Chondrocyte (in vitro differentiated cells): ENCODE measurements at regions not wholly inside any gene's neighbourhood (a gene's known extent, or its start where the extent isn't known, plus 50 kb on each side); places are given as distances from the start of the nearest gene placed in this dataset.

Experiments
- DNase-seq: peaks from one replicate; pipeline ENCODE4 v3.0.0; 2021; ENCODE audit warnings: mixed read lengths, low spot score
- H3K27ac Mint-ChIP-seq: one replicate; pipeline ENCODE4 v1.8.0; 2021; ENCODE audit warnings: mild to moderate bottlenecking, moderate library complexity, mixed read lengths; ENCODE audit not compliant: unreplicated experiment
- H3K27me3 Mint-ChIP-seq: 2 replicates; pipeline ENCODE4 v1.8.0; 2021; ENCODE audit warnings: low read depth, mixed read lengths
- H3K36me3 Mint-ChIP-seq: 2 replicates; pipeline ENCODE4 v1.8.0; 2021; ENCODE audit warnings: low read depth, mixed read lengths
- H3K4me1 Mint-ChIP-seq: 2 replicates; pipeline ENCODE4 v1.8.0; 2021; ENCODE audit warnings: low read depth, mild to moderate bottlenecking, mixed read lengths
- H3K4me3 Mint-ChIP-seq: one replicate; pipeline ENCODE4 v1.8.0; 2021; ENCODE audit warnings: mild to moderate bottlenecking, moderate library complexity, mixed read lengths; ENCODE audit not compliant: unreplicated experiment
- H3K9me3 Mint-ChIP-seq: 2 replicates; pipeline ENCODE4 v1.8.0; 2021; ENCODE audit warnings: low read depth, mixed read lengths
- TF ChIP-seq, protein P1 (sequence below): fragments of 200-600 bp; sonication (generic); IDR thresholded peaks from 2 replicates; pipeline ENCODE4 v1.5.0; 2021; ENCODE audit warnings: antibody characterized with exemption, mild to moderate bottlenecking, moderate library complexity

DNA sequence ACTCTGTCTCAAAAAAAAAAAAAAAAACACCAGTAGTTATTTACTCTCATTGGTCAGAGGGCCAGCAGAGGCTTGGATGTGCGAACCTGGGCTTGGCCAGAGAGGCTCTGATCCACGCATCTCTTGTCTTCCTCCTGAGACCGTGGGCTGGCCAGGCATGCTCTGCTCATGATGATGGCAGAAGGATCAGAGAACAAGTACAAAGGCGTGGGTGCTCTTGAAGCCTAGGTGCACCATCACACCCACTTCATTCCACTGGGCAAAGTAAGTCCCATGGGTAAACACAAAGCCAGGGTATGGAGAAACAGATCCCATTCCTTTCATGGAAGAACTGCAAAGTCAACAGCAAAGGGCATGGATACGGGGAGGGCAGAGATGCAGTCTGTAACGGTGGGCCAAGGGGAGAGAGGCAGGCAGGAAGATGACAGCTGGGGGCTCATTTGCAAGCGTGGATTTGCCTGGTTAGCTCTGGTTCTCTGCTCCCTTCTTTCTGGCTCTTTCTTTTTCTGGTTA, 128.2 kb upstream of the SDK1 start:
- H3K4me1 Mint-ChIP-seq, result no peaks in the 10 kb centered on the region

DNA sequence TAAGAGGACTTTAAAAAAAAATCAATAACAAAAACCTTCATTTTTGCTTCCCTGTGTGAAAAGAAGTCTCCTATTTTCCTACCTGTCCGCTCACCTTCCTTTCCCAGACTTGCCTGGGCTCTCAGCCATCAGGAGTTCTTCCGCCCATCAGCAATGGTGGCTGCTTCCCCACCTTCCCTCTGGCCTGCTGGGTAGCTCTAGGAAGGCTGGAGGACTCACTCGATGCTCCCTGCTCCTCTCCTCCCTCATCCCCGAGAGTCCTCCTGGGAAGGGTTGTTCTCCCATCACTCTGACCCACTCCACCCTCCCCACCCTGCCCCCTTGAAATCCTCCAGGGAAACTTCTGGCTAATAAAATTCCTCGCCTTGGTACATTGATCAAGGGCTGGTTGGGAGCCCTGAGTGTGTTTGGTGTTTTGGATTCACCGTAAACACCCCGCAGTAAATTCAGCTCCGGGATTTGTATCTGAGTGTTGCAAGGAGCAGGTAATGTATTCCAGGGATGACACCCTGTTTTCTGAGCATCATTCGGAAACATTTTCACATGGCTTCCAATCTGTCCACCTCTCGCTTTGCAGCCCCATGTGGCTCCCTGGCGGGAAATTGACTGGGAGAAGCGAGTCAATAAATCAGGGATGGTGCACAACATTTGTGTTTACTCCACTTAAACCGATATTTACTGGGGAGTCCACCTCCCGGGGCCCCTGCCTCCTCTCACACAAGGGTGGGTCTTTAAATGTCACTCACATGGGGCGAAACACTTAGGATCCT, 126.4 kb upstream of the SDK1 start:
- no peak overlapping the region for H3K4me3 Mint-ChIP-seq
- H3K4me1 Mint-ChIP-seq, result no peaks in the 10 kb centered on the region
- peaks cover 3% of the 10 kb centered on the region for H3K36me3 Mint-ChIP-seq
- H3K27me3 Mint-ChIP-seq, result peaks cover 22% of the 10 kb centered on the region
- TF ChIP-seq, protein P1, sequence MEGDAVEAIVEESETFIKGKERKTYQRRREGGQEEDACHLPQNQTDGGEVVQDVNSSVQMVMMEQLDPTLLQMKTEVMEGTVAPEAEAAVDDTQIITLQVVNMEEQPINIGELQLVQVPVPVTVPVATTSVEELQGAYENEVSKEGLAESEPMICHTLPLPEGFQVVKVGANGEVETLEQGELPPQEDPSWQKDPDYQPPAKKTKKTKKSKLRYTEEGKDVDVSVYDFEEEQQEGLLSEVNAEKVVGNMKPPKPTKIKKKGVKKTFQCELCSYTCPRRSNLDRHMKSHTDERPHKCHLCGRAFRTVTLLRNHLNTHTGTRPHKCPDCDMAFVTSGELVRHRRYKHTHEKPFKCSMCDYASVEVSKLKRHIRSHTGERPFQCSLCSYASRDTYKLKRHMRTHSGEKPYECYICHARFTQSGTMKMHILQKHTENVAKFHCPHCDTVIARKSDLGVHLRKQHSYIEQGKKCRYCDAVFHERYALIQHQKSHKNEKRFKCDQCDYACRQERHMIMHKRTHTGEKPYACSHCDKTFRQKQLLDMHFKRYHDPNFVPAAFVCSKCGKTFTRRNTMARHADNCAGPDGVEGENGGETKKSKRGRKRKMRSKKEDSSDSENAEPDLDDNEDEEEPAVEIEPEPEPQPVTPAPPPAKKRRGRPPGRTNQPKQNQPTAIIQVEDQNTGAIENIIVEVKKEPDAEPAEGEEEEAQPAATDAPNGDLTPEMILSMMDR, result no peak
- H3K27ac Mint-ChIP-seq, result no peak overlapping the region
- DNase-seq, result no peak
- H3K9me3 Mint-ChIP-seq, result peaks cover 5% of the 10 kb centered on the region

More for the DNA sequence above, 128.2 kb upstream of the SDK1 start:
- peaks cover 3% of the 10 kb centered on the region for H3K36me3 Mint-ChIP-seq
- H3K9me3 Mint-ChIP-seq, result peaks cover 5% of the 10 kb centered on the region
- DNase-seq, result no peak
- H3K27ac Mint-ChIP-seq, result no peak overlapping the region
- TF ChIP-seq, protein P1, result no peak
- peaks cover 25% of the 10 kb centered on the region for H3K27me3 Mint-ChIP-seq
- H3K4me3 Mint-ChIP-seq, result no peak overlapping the region

DNA sequence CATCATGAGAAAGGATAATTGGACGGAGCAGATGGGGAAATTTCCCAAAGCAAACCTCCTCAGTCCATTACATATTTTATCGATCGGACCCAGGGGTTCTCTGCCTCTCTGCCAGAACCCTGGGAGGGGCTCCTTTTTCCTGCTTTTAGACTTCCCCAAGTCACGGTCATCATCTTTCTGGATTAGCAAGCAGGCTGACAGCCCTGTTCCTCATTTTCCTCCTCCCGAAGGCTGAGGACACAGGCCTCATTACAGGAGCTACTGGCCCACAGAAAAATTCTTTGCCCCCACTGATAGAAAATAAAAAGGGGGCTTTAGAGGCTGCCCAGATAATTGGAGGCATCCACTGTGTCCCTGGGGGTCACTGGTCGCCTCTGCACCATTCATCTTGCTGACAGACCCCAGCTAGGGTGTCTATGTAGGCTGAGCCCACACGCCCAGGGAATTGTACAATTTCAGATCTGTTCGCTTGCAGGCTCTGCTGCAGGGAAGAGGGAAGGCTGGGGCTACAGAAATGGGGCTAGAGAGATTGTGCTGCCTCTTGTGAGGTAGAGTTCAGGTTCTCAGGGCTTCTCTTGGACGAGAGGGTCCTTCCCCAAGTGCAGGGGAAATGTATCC, 125.7 kb upstream of the SDK1 start:
- H3K27me3 Mint-ChIP-seq, result peaks cover 22% of the 10 kb centered on the region
- TF ChIP-seq, protein P1, result no peak
- no peaks in the 10 kb centered on the region for H3K4me1 Mint-ChIP-seq
- no peak overlapping the region for H3K4me3 Mint-ChIP-seq
- peaks cover 3% of the 10 kb centered on the region for H3K36me3 Mint-ChIP-seq
- H3K9me3 Mint-ChIP-seq, result peaks cover 5% of the 10 kb centered on the region
- no peak overlapping the region for H3K27ac Mint-ChIP-seq
- no peak for DNase-seq

DNA sequence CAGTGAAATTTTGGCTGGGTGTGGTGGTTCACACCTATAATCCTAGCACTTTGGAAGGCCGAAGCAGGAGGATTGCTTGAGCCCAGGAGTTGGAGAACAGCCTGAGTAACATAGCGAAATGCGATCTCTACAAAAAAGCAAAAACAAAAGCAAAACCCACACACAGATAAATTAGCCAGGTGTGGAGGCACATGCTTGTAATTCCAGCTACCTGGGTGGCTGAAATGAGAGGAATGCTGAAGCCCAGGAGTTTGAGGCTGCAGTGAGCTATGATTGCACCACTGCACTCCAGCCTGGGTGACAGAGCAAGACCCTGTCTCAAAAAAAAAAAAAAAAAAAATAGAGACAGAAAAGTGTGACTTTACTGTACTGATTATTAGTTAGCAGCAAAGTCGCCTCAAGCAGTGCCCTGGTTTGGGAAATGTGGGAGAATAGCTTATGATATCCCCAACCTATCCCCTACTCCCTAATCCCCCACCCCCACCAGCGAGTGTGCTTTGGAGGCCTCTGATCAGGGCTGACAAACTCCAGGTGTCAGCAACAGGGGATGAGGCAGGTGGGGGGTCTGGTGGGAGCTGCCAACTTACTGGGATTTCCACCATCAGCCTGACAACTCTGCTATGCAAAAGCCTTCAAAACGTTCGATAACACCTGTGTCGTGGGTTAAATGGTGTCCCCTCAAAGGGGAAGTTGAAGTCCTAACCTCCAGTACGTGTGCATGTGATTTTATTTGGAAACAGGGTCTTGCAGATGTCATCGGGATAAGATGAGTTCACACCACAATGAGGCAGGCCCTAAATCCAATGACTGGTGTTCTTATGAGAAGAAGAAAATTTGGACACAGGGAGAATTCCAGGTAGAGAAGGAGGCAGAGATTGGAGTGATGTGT, 124.7 kb upstream of the SDK1 start:
- Mint-ChIP-seq H3K4me1 (no peaks in the 10 kb centered on the region), H3K9me3 (peaks cover 5% of the 10 kb centered on the region), H3K36me3 (peaks cover 3% of the 10 kb centered on the region), H3K27me3 (peaks cover 22% of the 10 kb centered on the region), H3K4me3 (no peak overlapping the region), H3K27ac (no peak overlapping the region)
- DNase-seq, result no peak
- TF ChIP-seq, protein P1, result no peak

DNA sequence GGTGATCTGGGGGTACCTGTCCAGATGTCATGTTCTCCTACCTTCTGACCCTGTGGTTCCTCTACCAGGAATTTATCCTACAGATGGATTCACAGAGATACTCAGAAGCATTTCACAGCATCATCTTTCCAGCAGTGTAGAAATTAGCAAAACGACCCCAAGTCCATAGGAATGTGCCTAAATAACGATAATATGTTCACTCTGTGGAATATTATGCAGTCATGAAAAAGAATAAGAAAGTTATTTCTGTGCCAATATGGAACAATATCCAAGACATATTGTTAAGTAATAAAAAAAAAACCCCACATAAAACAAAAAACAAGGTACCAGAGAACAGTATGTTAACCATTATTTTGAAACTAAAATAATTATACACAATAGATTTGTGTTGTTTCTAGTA, 123.8 kb upstream of the SDK1 start:
- Mint-ChIP-seq H3K27ac (no peak overlapping the region), H3K4me1 (no peaks in the 10 kb centered on the region), H3K4me3 (no peak overlapping the region), H3K27me3 (peaks cover 19% of the 10 kb centered on the region), H3K36me3 (no peaks in the 10 kb centered on the region), H3K9me3 (no peaks in the 10 kb centered on the region)
- no peak for DNase-seq
- TF ChIP-seq, protein P1, result no peak
